HG03521 (cell line): ENCODE measurements at regions not wholly inside any gene's neighbourhood (a gene's known extent, or its start where the extent isn't known, plus 50 kb on each side); places are given as distances from the start of the nearest gene placed in this dataset.

ENCODE experiments used
- ATAC-seq: cut with Tn5 transposase; IDR thresholded peaks from one replicate; pipeline ENCODE4 v1.9.1; 2021; ENCODE audit warnings: mild to moderate bottlenecking, moderate library complexity; ENCODE audit not compliant: unreplicated experiment

DNA sequence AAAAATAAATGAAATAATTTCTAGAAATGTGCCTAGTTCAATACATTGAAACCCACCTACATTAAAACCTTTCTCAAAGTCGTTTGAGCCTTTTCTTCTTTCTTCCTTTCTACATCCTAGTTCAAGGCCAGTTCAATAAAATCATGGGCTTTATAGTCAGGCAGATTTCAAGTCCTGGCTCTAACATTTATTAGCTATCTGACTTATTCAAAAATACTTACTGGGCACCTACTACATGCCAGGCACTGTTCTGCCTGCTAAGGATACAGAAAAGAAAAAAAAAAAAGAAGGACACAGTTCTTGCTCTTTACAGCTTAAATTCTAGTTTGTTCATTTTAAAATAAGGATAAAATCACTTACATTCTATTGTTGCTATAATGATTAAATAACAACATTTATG, 134.2 kb upstream of the FGGY start:
- no peak for ATAC-seq

DNA sequence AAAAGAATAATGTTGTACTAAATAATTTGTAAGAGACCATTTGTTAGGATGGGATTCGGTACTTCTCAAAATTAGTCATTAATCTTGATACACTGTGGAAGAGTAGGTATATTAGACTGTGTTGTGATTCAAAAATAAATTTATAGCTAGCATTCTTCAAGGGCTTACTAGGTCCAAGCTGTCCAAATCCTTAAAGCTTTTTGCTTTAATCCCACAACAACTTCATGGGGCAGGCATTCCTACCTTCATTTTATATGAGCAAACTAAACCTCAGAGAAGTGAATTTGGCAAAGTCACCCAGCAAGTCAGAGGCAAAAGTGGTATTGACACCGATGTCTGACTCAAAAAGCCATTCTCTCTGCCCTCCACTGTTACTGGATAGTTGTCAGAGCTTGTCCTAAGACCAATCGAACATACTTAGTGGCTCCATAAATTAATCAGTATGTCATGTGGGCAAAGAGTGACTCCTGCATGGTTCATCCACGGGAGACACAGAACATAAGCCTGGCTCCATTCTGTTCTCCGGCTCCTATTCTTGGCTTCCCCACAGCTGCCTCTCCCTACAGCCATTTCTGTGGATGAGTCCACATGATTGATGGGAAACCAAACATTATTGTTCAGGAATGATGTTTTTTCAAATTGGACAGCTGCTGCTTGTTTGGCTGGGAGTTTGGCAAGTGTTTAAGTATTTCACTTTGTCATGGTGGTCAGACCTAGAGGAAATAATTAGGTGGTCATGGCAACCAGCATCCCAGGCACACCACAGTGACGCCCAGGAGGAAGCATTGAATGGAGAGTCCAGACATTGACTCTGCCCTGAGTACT, 133.4 kb upstream of the FGGY start:
- ATAC-seq = no peak

DNA sequence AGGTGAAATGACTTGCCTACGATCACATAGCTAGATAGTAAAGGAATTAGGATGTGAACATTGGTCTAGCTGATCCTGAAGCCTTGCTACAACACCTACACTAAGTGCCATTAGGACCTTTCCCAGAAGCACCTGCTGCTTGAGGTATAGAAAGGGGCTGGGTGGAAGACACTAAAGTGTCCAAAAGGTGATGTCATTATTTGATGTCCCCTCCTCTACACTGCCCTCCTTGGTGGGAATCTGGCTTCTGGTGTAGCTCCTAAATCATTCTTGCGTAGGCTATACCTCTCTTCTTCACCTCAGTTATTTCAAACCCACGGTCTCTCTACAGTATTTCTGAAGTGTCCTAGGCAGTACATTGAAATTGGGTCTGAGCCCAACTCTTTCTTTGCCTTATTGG, 132.5 kb upstream of the FGGY start:
- ATAC-seq = no peak

DNA sequence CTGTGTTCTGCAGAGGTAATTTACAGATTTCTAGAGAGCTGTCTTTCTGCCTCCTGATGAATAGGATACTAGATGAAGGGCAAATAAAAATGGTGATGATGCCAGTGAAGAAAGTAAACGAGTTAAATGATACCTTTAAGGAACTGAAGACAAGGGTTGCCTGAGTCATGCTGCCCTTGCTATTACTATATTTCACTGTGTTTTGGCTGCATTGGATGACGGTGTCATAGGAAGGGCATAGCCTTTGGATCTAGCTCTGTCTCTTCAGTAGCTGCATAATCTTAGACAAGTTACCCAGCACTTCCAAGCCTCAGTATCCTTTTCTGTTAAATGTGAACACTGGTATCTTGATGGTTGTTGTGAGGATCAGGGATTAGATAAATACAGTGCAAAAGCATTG, 131.5 kb upstream of the FGGY start:
- ATAC-seq = no peak

DNA sequence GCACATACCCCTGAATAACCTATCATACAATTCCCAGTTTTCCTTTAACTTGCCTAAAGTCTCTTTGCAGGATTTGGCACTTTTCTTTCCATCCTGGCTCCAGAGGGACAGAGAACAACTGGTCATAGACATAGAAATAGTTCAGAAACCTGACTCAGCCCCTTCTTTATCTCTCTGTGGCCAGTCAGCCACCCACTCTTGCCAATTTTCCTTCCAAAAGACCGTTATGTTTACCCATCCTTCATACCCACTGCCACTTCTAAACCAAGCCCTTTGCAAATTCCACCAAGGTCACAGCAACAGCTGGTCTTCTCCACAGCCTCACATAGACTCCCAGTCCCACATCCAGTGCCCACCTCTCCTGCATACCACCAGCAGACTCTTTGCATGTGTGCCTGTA, 127.2 kb upstream of the FGGY start:
- ATAC-seq = no peak

DNA sequence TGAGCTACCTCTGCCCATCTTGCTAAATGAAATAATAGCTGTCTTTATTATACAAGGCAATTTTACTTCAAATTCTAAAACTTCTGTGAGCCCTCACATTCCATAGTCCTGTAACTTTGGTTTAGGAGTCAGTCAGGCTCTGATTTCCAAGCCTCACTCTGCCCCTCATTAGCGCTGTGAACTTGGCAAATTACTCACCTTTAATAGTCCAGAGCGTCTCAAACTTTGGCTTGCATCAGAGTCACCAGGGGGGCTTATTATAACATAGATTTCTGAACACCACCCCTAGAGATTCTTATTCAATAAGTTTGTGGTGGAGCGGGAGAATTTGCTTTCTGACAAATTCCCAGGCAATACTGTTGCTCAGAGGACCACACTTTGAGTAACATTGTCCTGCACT, 126.2 kb upstream of the FGGY start:
- ATAC-seq = no peak

DNA sequence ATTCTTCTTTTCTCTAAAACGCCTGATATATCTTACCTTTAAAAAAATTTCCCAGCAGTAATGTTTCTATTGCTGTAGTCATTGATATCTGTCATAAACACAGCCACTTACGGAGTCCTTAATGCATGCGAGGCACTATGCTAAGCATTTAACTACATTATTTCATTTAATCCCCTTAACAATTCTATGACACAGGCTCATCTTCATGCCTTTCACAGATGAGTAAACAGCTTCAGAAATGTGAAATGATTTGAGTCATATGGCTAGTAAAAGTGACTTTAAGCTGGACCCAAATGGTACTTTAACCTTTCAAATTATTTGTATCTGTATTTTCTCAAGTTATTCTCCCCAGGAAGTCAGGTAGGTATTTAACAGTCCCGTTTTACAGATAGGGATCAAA, 125.1 kb upstream of the FGGY start:
- ATAC-seq = no peak

DNA sequence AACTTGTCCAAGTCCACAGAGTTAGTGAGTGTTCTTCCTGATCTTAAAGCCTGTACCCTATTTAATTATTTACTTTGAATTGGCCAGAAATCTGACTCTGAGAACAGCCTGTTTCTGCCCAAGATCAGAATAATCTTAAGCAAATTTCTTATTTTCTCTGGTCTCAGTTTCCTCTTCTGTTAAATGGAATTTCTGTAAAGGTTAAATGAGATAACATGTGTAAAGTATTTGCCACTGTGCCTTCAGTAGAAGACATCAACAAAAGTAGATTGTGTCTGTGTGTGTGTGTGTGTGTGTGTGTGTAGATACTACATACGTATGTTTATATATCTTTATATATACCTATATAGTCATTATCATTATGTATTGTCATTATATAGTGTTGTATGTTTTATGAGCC, 124.2 kb upstream of the FGGY start:
- no peak for ATAC-seq

DNA sequence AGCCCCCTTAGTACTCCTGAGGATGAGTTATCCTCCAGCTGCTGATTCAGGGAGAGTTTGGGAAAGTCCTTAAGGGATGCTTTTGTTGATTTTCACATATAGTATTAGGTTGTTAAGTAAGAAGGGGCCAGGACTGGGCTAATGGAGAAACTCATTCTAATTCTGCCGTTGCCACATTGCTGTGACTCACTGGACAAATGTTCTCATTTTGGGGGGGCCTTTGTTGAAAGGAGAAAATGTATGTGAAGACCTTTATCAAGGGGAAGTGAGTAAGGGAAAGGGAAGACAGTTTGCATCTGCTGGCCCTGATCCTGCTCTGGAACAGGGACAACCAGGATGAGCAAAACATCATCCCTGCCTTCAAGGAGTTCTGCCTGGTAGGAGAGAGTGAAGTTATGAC, 123.2 kb upstream of the FGGY start:
- ATAC-seq = no peak

DNA sequence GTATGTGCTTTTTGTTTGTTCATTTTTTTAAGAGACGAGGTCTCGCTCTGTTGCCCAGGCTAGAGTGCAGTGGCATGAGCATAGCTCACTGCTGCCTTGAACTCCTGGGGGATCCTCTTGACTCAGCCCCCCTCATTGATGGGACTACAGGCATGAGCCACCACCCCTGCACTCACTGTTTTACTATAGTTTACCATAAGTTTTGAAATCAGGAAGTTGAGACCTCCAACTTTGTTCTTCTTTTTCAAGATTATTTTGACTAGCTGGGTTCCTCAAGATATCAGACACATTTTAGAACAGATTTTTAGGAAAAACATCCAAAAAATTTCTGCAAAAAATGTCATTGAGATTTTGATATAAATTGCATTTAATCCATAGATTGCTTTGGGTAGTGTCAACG, 120.4 kb upstream of the FGGY start:
- no peak for ATAC-seq

DNA sequence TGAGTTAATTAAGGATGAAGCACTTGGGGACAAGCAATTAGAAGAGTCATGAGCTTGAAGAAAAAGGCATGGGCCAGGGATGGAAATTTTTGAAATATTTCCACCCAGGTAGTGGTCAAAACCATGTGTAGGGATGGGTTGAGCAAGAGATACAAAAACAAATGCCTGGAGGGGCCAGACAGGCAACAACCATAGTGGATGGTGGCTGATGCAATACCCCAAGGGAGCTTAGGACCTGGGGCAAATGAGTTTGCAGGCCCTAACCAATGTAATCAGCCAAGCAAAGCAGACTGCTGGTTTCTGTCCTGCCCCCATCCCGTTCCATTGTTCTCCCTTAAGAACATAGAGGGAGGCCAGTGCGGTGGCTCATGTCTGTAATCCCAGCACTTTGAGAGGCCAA, 119.1 kb upstream of the FGGY start:
- ATAC-seq = no peak

DNA sequence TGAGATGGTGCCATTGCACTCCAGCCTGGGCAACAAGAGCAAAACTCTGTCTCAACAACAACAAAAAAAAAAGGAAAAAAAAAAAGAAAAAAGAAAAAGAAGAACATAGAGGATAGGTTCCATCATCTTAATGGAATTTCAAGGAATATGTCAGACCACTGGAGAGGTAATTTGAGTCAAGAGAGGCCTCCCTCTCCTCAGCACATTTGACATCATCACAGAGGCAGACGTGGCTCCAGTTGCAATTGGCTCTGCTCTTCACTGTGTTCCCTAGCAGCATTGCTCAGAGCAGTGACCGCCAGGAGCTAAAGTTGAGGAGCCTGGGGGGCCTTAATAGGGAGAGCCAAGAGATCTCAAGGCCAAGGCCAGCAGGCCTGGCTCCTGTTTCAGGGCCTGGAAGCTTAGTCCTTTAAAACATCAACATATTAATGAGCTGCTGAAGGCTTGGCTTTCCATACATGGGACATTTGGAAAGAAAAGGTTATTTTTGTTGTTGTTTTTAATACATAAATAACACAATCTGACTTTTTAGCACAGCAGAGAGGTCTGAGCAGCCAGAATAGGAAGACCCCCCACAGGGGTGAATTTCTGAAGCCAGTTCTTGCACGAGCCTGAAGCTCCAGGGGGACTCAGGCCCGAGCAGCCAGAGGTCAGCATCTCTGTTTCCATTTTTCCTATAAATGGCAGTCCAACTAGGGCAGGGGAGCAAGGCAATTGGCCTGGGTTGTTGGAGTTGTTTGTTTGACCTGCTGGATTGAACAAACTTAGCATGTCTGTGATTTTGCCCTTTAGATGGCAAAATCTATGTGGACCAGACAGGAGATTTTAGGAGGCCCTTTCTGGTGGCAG, 118.3 kb upstream of the FGGY start:
- no peak for ATAC-seq

DNA sequence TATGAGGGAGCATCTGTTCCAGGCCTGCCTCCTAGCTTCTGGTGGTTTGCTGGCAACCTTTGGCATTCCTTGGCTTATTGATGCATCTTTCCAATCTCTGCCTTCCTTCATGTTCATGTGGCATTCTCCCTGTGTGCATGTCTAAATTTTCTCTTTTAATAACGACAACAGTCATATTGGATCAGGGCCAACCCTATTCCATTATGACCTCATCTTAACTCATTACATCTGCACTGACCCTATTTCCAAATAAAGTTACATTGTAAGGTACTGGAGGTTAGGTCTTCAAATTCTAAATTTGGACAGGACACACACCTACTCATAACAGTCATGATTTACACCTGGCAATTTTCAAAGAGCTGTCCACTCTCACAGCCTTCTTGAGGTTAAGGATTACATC, 117.2 kb upstream of the FGGY start:
- ATAC-seq = no peak

DNA sequence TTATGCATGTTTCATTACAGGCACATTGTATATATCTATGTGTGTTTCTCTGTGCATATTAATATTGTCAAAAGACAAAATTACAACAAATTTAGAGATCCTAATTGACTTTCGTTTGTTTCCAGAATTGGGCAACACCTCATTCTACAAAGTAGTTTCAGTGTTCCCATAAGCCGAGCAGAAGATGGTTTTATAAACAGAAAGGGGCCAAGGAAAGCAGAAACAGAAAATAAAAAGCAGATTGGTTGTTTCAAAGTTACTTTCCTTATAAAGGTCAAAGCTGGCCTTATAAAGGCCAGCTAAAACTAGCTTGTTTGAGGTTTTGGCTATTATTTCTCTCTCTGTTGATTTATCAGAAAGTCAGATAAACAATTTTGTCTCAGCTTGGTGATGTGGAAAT, 116.2 kb upstream of the FGGY start:
- no peak for ATAC-seq

DNA sequence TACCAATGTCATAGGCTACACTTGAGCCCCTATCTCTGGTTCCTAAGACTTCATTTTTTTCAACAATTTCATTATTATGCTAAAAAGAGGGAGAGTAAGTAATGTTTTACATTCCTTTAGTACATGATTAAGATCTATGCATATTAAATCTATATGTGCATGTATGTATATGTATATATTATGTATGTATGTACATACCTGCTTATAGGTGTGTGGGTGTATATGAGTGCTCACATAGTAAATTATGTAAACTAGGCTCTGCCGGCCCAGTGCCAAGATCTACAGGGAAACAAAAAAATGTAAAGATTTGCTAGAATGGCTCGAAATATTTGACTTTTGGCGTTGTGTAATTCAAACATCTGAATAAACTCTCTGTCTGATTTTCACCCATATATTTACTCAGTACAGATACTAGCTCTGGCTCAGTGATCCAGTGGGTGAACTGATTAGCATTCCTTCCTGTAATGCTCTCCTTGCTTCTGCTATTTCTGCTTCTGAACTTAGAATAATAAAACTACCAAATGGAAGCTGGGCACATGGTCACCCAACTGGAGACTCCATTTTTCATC, 113.1 kb upstream of the FGGY start:
- no peak for ATAC-seq

DNA sequence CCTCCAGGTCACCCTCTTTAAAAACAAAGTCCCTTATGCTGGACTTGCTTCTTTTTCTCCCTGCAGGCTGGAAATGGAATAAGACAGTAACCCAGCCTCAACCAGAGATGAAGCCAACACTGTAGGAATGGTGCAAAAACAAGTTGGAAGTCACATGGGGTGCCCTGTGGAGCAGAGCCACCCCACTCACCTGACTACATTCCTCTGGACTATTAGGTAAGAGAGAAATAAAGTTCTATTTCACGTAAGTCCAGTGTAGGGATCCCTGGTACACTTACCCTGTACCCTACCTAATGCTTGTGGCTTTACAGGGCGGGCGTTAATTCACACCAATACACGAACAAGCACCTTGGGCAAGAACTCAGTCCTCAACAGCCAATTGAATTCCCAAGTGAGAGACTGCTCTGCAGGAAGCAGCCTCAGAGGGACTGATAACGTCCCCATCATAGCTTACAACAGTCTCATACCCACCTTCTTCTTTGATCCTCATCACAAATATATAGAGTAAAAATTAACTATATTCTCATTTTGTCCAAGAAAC, 112.5 kb upstream of the FGGY start:
- no peak for ATAC-seq

DNA sequence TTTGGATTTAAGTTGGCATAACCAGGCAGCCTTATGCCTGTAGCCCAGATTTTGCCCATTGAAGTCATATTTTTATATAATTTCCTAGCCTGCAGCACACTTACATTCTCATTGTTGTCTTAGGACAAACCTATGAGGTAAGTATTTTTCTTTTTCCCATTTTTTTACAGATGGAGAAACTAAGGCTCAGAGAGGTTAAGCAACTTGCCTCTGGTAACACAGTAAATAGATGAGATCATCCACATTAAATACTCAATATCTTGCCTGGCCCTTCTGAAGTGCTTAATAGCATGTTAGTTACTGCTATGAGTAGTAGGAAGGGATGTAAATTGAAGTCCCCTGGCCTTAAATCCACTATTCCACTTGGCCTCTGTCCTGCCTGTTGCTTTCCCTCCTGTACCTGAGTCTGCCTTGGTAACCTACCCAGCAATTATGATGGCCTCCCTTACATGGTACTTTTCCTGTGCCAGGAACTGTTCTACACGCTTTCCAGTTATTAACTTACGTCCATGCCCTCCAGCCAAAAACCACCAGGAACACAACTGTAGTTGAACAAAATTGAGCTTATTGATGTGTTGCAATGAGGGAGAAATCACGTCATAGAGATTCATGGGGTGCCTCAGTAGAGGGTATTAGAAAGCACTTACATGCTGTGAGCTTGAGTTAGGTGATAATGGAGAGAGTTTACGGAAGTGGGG, 111.6 kb upstream of the FGGY start:
- ATAC-seq = no peak

DNA sequence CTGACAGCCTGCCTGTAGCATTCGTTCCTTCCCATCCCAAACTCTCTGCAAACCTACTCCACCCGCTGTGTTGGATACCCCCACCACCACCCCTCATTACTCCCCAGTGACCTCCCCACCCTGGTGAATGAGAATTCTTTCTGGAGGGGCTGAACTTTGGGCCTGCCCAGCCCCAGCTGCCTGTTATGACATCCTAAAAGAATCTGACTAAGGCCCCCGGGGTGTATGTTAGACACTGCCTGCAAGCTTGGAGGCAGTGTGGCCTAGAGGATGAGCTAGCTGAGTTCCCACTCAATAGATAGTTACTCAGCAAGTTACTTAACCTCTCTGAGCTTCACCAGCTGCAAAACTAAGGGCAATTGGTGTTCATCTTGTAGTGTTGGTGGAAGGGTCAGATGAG, 110.2 kb upstream of the FGGY start:
- ATAC-seq = no peak

DNA sequence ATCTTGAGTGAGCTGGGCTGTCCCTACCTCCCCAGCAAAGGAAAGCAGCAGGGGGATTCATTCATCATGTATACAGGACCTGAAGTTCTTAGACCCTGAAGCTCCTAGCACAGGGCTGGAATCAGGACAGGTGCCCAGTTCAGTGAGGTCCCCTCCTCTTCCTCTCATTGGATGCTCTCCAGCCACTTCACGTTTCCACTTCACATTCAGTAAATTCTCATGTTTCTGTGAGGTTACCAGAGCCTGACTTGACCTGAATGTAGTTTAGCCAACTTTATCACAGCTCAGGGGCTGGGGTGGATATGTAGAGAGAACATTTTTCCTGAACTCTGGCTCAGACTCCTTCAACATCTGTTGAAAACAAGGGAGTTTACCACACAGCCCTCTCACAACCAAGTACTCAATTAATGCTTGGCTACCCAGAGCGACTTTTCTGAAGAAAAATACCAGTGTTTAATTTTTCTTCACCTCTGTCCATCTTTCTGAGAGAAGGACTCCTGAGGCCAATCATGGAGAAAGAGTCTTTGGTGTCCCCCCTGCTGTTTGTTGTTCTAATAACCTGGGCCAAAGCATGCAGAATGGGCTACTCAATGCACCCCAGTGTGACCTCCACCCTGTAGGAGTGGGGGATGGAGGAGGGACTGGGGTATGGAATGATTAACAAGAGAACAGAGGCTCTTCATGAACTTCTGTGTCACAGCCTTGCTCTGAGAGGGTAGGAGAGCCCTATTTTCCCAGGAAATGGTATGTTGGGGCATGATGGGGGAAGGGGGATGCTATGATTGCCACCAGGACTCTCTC, 108.3 kb upstream of the FGGY start:
- ATAC-seq = no peak

DNA sequence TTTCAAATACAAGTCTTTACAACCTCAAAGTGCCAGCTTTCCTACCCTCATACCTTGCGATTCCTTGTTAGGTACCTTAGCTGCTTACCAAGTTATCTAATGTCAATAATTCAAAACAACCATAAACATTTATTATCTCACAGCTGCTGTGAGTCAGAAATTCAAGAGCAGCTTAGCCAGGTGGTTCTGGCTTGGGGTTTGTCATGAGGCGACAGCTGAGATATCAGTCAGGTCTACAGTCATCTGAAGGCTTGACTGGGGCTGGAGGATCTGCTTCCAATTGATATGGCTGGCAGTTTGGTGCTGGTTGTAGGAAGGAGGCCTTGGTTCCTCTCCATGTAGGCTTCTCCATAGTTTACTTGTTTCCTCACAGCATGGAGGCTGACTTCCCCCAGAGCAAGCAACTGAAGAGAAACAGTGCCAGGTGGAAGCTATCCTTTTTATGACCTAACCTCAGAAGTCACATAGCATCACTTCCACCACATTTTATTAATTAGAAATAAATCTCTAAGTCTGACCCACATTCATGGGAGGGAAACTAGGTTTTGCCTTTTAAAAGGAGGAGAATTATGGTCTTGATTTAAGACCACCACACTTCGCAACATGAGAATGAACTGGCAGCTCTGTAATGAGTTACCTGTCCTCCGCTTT, 103.3 kb upstream of the FGGY start:
- ATAC-seq = no peak
